ENCODE measurements at regions not wholly inside any gene's neighbourhood (a gene's known extent, or its start where the extent isn't known, plus 50 kb on each side); places are given as distances from the start of the nearest gene placed in this dataset.

DNA sequence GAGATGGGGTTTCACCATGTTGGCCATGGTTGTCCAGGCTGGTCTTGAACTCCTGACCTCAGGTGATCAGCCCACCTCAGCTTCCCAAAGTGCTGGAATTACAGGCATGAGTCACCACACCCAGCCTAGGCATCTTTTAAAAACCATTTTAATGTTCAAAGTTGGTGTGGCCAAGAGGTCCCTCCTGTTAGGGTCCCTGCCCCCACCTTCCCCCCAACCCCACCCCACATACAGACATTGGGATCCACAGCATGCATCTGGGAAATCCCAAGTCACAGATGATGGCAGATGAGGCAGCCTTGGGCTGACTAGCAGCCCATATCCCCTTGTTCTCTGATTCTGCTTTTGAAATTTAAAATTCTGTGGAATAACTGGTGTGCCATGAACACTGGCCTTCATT lies 226.0 kb downstream of the KATNAL1 start:
- TF ChIP-seq EP300 (IDR thresholded peaks at IDR 0.05): no peak
- TF ChIP-seq, protein P1, sequence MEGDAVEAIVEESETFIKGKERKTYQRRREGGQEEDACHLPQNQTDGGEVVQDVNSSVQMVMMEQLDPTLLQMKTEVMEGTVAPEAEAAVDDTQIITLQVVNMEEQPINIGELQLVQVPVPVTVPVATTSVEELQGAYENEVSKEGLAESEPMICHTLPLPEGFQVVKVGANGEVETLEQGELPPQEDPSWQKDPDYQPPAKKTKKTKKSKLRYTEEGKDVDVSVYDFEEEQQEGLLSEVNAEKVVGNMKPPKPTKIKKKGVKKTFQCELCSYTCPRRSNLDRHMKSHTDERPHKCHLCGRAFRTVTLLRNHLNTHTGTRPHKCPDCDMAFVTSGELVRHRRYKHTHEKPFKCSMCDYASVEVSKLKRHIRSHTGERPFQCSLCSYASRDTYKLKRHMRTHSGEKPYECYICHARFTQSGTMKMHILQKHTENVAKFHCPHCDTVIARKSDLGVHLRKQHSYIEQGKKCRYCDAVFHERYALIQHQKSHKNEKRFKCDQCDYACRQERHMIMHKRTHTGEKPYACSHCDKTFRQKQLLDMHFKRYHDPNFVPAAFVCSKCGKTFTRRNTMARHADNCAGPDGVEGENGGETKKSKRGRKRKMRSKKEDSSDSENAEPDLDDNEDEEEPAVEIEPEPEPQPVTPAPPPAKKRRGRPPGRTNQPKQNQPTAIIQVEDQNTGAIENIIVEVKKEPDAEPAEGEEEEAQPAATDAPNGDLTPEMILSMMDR (IDR thresholded peaks at IDR 0.05): no peak
- TF ChIP-seq POLR2AphosphoS5 (IDR thresholded peaks at IDR 0.05): no peak
